PC-3 (cell line): ENCODE measurements at regions not wholly inside any gene's neighbourhood (a gene's known extent, or its start where the extent isn't known, plus 50 kb on each side); places are given as distances from the start of the nearest gene placed in this dataset.

Experiments used
- CTCF ChIP-seq: fragments of 300-600 bp; sonication (generic); conservative IDR thresholded peaks from 2 replicates; pipeline ENCODE4 v1.5.1; 2017; ENCODE audit warnings: antibody characterized with exemption, low read depth, mild to moderate bottlenecking, low read length
- EZH2 ChIP-seq: fragments of 300-600 bp; sonication (generic); IDR thresholded peaks from one replicate; pipeline ENCODE4 v1.6.1; 2017; ENCODE audit warnings: antibody characterized with exemption, mild to moderate bottlenecking, low read length; ENCODE audit not compliant: unreplicated experiment
- EZH2phosphoT487 ChIP-seq: fragments of 300-600 bp; sonication (generic); IDR thresholded peaks from 2 replicates; pipeline ENCODE4 v1.6.1; 2018; ENCODE audit warnings: mild to moderate bottlenecking, antibody characterized with exemption, low read length, borderline replicate concordance

GRCh38 chr9:75570538-75570937 lies 319.9 kb upstream of the PCSK5 start:
- no peak for TF ChIP-seq CTCF
- TF ChIP-seq EZH2, result no peak
- no peak for TF ChIP-seq EZH2phosphoT487
